ENCODE measurements at regions not wholly inside any gene's neighbourhood (a gene's known extent, or its start where the extent isn't known, plus 50 kb on each side); places are given as distances from the start of the nearest gene placed in this dataset.

GRCh38 chr10:10930979-10931743 is 86.5 kb upstream of the CELF2 start:
- no peak for DNase-seq (ENCODE audit: low read depth in 2 of 3, low spot score in 1 of 3)

DNA sequence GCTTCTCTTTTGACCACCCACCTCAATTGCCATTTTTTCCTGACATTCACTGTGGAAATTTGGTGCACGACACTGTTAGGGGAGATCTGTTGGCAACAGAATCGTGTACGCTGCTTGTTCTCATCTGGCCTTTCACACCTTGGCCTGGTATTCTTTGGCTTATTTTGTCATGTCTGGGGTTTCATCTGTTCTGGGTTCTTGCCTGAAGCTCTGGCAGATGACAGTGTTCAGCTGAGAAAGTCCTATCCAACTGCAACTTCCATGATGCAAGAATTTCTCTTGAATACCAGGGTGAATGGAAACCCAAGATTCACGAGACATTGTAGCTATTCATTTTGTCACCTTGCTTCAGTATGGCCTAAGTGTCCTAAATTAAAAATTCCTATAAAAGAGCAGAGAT is 82.6 kb upstream of the CELF2 start:
- no peak for DNase-seq (ENCODE audit: low read depth in 2 of 3, low spot score in 1 of 3)

DNA sequence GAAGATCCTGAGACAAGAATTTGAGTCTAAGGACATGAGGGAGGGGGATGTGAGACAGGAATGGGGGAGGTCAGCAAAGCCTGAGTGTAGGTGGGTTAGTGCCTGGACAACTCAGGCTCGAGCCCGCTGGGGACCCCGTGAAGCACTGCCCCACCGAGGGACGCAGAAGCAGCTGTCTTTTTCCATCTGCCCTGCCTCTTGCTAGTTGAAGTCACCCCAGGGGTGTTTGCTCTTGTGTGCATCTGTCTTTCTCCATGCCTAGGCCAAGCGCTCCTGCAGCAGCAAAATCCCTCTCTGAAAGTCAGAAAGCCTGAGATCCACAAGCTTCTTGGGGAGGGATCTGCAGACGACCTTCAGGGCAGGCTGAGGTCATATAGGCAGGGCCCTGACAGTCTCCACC is 79.0 kb upstream of the CELF2 start:
- DNase-seq (ENCODE audit: low read depth in 2 of 3, low spot score in 1 of 3), result no peak

GRCh38 chr10:10941127-10941730 is 76.4 kb upstream of the CELF2 start:
- DNase-seq (ENCODE audit: low read depth in 2 of 3, low spot score in 1 of 3), result no peak

DNA sequence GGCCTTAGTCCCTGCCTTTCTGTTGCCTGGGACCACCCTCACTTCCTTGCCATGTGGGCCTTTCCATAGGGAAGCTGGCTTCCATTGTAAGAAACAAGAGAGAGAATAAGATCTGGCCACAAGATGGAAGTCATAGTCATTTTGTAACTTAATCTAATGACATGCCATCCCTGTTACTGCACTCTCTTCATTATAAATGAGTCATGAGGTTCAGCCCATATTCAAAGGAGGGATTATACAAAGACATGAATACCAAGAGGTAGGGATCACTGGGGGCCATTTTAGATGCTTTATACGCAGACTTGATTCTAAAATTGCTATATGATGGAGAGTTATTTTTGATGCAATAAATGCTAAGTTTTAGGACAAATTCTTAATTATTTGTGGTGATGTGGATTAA is 75.2 kb upstream of the CELF2 start:
- no peak for DNase-seq (ENCODE audit: low read depth in 2 of 3, low spot score in 1 of 3)

- no peak for DNase-seq (ENCODE audit: low read depth in 2 of 3, low spot score in 1 of 3)
Measured at GRCh38 chr10:10946081-10946480, 71.6 kb upstream of the CELF2 start.

DNA sequence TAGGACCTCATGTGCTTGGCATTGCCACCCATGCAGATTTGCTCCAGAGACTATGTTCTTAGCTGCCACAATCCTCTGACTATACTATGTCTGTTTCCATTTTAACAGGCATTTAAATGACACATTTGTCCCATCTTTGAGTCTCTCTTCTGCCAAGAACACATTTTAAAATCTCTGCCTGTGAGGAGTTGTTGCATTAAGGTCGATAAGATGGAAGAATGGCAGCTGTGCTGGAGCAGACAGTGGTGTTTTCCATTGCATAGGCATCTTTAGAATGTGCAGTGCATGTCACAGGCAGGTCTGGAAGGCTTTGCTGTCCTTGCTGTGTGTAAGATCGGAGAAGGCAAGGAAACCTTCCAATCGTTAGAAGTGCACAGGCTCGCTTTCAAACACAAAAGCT is 70.9 kb upstream of the CELF2 start:
- no peak for DNase-seq (ENCODE audit: low read depth in 2 of 3, low spot score in 1 of 3)

DNA sequence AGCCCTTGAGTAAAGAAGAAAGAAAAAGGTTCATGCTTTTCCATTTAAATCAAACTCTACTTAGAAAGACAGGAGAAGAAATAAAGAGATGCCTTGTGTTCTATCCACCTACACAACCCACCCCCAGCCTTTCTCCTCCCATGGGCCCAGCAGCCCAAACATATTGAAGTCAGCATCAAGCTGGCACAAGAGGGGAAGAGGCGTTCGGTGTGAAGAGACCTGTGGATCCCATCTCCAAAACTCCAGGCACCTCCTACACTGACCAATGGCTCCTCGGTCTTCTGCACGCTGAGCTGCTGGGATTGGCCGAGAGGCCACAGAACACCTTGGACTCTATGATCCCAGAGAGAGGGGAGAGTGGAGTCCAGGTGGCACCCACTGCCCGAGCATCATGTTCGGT is 66.0 kb upstream of the CELF2 start:
- DNase-seq (ENCODE audit: low read depth in 2 of 3, low spot score in 1 of 3), result no peak

- no peak for DNase-seq (ENCODE audit: low read depth in 2 of 3, low spot score in 1 of 3)
Measured at GRCh38 chr10:10952800-10953199, 64.9 kb upstream of the CELF2 start.

DNA sequence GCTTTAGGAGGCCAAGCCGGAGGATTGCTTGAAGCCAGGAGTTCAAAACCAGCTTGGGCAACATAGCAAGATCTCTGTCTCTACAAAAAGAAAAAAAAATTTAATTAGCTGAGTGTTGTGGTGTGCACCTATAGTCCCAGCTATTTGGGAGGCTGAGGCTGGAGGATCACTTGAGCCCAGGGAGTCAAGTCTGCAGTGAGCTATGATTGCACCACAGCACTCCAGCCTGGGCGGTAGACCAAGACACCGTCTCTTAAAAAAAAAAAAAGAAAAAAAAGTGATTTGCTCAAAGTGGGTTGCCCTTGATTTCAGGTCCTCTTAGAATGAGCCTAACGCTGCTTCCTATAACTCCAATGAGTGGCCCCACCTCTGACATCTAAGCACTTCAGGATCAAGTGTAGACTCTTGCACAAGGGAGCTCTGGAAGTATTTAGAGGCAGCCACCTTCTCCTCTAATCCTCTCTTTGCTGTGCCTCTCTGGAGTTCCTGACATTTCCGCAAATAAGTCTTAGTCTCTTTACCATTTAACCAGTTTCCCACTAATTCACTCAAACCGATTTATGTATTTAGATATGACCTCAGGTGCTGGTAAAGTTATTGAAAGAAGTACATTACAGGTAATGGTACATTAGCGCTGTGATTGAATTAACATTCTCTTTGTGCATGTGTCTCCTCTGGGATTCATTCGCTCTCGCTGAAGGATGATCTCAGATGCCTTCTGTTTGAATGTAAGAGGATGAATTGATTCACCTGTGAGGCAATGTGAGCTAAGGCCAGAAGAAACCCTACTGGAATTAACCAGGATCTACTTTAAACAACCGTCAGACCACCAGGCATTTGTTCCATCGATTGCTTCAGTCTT is 60.8 kb upstream of the CELF2 start:
- no peak for DNase-seq (ENCODE audit: low read depth in 2 of 3, low spot score in 1 of 3)

GRCh38 chr10:10958041-10958440 is 59.6 kb upstream of the CELF2 start:
- no peak for DNase-seq (ENCODE audit: low read depth in 2 of 3, low spot score in 1 of 3)

DNA sequence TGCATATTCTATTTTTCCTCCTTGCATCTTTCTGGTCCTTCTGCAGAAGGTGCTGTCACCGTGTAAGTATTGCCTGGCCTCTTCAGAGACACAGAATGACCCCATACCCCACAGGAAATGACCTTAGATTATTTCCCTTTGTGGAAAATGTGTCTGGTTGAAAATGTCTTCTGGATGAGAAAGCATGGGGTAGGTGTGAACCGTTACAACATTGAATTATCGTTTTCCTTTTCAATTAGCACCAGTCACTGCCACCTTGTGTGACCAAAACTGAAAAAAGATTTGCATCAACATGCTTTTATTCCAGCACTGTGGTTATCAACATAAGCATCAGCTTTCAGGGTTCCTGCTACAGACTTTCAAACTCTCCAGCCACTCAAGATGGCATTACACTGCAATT is 58.0 kb upstream of the CELF2 start:
- no peak for DNase-seq (ENCODE audit: low read depth in 2 of 3, low spot score in 1 of 3)

DNA sequence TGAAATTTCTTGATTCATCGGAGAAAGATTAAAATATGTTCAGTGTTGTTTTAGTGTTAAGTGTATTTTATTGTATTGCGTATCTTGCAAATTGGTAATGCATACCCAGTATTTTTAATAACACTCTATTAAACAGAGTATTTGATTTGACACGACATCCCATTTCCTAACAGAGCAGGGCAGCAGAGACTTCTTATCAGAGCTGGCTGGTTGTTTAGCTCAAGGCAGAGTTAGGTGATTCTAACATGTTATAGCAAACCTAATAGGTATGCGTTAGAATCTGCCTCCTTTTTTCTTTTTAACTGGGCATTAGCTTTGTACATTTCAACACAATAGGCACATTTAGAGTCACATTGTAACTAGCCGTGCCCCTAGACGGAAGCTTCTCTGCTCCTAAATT is 57.1 kb upstream of the CELF2 start:
- no peak for DNase-seq (ENCODE audit: low read depth in 2 of 3, low spot score in 1 of 3)

- no peak for DNase-seq (ENCODE audit: low read depth in 2 of 3, low spot score in 1 of 3)
Measured at GRCh38 chr10:10961072-10961471, 56.6 kb upstream of the CELF2 start.

DNA sequence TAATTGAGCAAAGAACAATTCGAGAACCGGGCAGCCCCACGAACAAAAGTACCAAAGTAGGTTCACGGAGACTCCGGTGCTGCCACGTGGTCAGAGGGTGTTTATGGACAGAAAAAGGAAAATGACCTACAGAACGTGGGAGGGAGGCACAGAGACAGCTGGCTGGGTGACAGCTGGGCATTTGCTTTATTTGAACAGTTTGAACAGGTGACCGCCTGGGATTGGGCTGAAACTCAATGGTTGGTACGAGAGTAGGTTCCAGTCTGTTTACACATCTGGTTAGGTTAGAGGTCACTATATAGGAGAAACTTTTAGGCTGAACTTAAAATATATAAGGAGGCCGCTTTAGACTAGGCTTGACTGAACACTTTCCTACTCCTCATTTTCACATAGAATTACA is 50.6 kb upstream of the CELF2 start:
- DNase-seq (ENCODE audit: low read depth in 2 of 3, low spot score in 1 of 3), result no peak

- DNase-seq (ENCODE audit: low read depth in 2 of 3, low spot score in 1 of 3), result no peak
Measured at GRCh38 chr10:10967581-10968256, 50.0 kb upstream of the CELF2 start.

All from stimulated activated CD4-positive, alpha-beta T cell treated with anti-CD3 and anti-CD28 coated beads, Interleukin-12 subunit alpha, Interleukin-12 subunit beta, amount 100 ng/mL, for 48 hours (primary cell).